ENCODE measurements at regions not wholly inside any gene's neighbourhood (a gene's known extent, or its start where the extent isn't known, plus 50 kb on each side); places are given as distances from the start of the nearest gene placed in this dataset.
"Not testable (repeated sequence)": the region's sequence is repeated elsewhere in the genome, so short reads cannot be mapped to it uniquely, and the experiment has no call there.

DNA sequence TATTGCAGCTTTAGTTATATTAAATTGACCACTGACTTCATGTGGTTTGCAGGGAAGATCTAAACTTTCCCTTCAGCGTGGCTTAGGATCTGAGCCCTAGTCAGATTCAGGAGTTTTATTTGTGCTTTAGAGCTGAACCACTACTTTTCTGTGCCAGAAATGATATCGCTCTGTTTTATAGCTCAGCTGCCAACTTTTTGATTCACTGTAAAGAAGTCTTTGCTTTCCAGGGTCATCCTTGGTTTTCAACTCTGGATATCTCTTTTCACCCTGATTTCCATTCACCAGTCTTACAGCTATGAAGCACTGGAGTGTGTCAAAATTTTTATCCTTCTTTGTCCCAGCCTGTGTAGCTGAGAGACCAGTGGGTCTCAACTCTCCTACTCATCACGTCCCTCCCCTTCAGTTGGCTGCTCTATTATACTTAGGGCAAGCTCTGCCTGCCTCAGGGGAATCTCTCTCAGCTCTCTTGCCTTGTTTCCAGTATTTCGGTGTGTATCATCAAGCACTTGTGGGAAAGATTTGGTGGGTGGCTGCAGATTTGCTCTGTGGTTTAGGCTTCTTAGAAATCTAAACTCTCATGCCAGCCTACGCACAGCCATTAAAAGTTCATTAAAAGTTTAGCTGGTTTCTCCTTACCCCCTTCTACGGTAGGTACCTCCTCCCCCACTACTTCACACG, 425.5 kb downstream of the TENT5A start:
- DNase-seq, result no peak

- DNase-seq, result no peak
Measured at GRCh38 chr6:81309811-81310210, 442.7 kb downstream of the TENT5A start.

GRCh38 chr6:81308577-81309279, 443.8 kb downstream of the TENT5A start:
- no peak for DNase-seq

DNA sequence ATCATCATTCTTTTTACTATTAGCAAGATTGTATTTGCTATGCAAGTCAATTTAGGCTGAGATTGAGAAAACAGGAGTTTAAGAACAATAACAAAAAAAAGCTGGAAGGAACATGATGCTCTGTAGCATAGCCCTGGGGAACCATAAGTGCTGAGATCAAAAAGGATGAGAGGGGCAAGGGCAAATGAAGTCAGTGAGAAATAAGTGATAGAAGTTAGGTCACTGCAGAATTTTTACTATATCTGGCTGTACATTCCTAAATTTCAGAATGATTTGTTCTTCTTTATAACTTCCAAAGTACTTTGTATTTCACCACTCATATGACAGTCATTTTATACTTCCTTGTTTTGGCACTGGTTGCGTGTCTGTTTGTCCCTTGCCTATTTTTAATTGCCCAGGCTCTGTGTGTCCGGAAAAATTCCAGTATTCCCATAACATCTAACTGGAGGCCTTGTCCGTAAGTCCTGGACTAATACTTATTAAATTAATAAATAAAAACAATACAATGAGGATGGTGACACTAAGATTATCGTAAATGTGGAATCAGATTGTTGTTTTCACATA, 444.7 kb downstream of the TENT5A start:
- DNase-seq, result no peak

GRCh38 chr6:81304466-81304865, 448.0 kb downstream of the TENT5A start:
- DNase-seq, result no peak

DNA sequence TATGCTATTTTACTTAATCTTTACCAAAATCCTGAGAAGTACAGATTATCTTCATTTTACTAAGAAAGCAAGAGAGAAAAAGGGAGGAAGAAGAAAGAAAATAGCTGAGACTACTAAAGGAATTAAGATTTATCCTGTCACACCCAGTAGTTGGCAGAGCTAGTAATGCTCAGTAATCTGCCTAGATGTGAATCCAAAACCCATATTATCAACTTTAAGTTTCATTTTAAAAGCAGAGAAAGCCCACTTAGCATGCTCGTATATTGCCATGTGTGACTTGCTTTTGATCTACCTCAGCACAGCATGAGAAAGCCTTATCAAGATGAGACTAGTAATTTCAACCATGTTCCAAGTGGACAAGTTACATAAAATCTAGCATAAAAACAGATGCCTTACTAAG, 451.5 kb downstream of the TENT5A start:
- DNase-seq, result no peak

GRCh38 chr6:81298751-81299150, 453.7 kb downstream of the TENT5A start:
- DNase-seq, result no peak

GRCh38 chr6:81295310-81295709, 457.2 kb downstream of the TENT5A start:
- DNase-seq, result no peak

- DNase-seq, result no peak
Measured at GRCh38 chr6:81293896-81294295, 458.6 kb downstream of the TENT5A start.

GRCh38 chr6:81289229-81289628, 463.3 kb downstream of the TENT5A start:
- no peak for DNase-seq

DNA sequence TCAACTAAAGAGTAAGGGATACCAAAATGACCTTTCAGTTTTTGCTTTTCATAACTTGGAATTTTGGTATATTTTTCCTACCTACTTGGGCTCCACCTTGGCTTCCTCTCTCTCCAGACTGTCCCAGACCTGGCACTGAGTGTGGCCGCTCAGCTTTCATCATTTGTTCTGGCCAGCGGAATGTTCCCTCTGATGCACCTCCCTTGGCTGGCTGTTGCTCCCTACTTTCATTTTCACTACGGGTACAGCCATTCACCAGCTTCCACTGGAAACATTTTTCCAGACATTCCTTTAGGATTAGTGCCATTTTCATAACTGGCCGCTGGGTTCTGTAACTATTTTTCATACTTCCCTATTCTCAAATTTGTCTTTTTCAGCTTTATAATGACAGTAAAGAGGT, 487.4 kb downstream of the TENT5A start:
- DNase-seq, result no peak

DNA sequence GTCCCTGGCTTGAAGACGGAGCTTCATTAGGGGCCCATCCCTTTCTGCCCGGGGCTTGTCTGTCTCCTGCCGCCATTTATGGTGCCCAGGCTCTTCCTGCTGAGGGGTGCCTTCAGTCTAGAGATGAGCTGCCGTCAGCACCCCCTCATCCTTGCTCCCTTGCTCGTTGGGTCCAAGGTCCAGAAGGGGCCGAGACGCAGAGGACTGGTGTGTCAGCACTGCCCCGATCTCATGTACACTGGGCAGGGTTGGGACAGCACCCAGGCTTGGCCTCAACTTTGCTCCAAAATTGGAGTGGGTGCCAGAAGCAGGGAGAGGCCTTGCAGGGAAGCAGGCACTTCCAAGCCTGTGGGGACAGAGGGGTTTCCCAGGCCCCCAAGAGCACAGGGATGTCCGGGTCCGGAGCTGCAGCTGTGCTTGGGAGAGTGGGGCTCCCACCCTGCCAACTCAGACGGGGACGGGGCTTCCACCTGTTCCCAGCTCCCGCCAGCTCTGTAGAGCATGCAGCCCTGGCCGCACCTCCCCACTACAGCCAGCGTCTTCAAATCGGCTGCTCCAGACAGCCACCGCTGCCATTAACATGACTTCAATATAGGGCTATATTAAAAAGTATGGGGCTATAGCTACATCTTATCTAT, 488.8 kb downstream of the TENT5A start:
- DNase-seq, result no peak

DNA sequence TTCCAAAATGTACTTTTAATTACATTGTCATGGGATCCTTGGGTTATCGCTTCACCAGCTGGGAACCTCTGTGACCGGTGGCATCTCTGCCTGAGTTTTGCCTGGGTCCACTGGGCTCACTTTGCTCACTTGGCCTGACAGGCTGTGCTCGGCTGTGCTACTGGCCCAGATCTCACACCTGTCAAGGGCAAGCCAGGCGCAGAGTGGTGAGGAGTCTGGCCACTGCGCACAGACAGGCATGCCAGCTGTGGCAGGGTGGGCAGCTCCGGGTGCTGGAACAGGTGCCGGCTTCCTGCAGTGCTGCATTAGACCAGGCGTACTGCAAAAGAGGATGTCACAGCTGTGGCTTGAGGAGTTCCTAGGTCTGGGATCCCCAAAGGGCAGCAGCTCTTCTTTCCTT, 489.8 kb downstream of the TENT5A start:
- no peak for DNase-seq

DNA sequence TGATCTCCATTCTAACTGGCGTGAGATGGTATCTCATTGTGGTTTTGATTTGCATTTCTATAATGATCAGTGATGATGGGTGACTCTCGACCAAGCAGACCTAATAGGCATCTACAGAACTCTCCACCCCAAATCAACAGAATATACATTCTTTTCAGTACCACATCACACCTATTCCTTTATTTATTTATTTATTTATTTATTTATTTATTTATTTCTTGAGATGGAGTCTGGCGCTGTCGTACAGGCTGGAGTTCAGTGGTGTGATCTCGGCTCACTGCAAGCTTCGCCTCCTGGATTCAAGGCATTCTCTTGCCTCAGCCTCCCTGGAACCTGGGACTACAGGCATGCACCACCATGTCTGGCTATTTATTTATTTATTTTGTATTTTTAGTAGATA, 496.3 kb downstream of the TENT5A start:
- not testable (repeated sequence) for DNase-seq

DNA sequence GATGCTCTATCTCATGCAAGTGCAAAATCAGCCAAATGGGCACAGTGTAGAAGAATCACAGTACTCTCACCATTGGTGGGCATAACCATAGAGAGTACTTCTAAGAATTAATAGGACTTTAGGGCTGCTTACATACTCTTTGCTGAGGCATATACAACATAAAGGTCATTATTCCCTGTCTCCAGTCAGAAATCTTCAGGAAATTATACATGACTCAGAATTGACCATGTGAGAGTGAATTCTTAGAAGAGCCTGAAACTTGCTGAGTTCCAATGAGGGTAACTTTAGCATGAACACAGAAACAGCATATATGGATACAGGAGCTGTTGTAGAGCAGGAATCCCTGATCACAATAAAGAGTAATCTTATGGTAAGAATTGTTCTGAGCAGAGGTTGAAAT, 498.7 kb downstream of the TENT5A start:
- DNase-seq, result no peak

DNA sequence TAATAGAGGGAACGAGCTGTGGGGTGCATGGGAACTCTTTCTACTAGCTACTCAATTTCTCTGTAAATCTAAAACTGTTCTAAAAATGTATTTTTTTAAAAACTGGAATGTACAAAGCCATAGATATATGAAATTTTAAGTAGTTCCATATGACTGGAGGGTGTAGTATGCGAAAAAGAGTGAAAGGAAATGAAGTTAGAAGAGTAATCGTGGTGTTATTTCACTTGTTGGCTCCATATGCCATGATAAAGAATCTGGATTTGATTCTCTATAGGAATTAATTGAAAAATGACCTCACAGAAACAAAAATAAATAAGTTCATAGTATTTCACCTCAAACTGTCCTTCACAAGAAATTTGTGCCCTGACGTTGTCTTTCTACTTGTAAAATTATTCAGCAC, 500.2 kb downstream of the TENT5A start:
- no peak for DNase-seq

- DNase-seq, result no peak
Measured at GRCh38 chr6:81246200-81246599, 506.3 kb downstream of the TENT5A start.

GRCh38 chr6:81242624-81243023, 509.9 kb downstream of the TENT5A start:
- DNase-seq, result no peak

DNA sequence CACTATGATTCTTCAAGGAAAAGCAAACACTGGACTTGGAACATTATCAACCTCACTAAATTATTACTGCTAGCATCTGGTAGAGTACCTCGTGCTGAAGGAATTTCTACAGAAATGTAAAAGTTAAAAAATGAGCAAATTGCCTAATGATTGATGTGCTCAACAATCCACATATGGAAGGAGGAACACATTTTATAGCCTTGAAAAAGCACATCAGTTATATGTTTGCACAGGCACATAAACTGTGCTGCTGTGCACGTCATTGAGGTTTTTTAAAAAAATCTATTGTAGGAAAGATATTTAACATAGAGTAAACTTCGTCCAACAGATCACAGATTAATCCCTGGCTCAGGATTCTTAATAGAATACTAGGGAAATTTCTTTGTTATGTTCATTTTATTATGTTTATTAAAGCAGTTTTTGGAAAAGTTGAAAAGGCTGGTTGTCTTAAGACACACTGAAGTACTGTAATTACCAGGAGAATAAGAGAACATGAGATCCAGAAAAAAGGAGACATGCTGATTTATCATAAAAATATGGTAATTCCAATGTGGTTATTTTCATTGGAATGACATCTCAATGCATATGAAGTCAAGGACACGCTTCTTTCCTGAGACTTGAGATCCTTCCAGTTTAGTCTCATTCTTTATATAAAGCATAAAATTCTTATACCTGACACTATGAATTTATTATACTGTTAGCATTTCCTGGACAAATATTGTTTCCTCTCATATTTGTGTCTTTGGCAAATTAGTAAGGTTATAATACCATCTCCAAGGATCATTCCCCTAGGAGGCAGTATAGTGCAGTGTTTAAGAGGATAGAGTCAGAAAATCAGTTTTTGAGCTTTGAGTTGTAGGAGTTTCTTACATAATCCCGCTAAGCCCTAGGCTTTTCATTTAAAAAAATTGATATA, 511.1 kb downstream of the TENT5A start:
- DNase-seq, result no peak

GRCh38 chr6:81238390-81238789, 514.1 kb downstream of the TENT5A start:
- DNase-seq, result no peak

DNA sequence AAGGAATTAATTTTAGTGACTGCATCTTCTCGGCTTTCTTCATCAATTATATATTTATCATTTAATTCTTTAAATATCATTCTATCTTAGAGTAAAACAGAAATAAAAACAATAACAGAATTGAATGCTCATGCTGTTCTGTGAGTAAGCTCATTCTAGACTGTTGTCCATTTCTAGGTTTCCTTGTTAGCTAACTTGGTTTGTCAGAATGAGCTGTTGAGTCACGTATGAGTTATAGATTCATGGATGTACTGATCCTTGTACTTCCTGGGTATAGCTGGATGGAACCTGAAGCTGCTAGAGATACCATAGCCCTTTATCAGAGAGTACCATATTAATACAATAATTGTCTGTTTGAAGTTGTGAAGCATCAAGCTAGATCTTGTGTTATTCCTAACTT, 515.3 kb downstream of the TENT5A start:
- no peak for DNase-seq

GRCh38 chr6:81235512-81235911, 517.0 kb downstream of the TENT5A start:
- DNase-seq, result no peak

- no peak for DNase-seq
Measured at GRCh38 chr6:81233990-81234389, 518.5 kb downstream of the TENT5A start.

Measured in T1000 (cell line).